ENCODE measurements at regions not wholly inside any gene's neighbourhood (a gene's known extent, or its start where the extent isn't known, plus 50 kb on each side); places are given as distances from the start of the nearest gene placed in this dataset.

GRCh38 chr13:47673009-47673850 is 327.8 kb downstream of the SUCLA2 start:
- DNase-seq (ENCODE audit: low spot score) (no peak), ATAC-seq (ENCODE audit: low read depth) (no peak)
- no peaks in the 10 kb centered on the region for H3K36me3 ChIP-seq (ENCODE audit: low read depth)
- H3K9me3 ChIP-seq (ENCODE audit: severe bottlenecking), result no peaks in the 10 kb centered on the region
- H3K4me1 ChIP-seq (ENCODE audit: insufficient read depth, poor library complexity, severe bottlenecking), result no peaks in the 10 kb centered on the region
- H3K4me3 ChIP-seq (ENCODE audit: severe bottlenecking), result no peak overlapping the region
- H3K27ac ChIP-seq (ENCODE audit: poor library complexity, severe bottlenecking), result no peak overlapping the region
- H3K27me3 ChIP-seq (ENCODE audit: insufficient read depth, poor library complexity, severe bottlenecking), result no peaks in the 10 kb centered on the region
- TF ChIP-seq CTCF (IDR thresholded peaks at IDR 0.05; ENCODE audit: poor library complexity, severe bottlenecking), result no peak

DNA sequence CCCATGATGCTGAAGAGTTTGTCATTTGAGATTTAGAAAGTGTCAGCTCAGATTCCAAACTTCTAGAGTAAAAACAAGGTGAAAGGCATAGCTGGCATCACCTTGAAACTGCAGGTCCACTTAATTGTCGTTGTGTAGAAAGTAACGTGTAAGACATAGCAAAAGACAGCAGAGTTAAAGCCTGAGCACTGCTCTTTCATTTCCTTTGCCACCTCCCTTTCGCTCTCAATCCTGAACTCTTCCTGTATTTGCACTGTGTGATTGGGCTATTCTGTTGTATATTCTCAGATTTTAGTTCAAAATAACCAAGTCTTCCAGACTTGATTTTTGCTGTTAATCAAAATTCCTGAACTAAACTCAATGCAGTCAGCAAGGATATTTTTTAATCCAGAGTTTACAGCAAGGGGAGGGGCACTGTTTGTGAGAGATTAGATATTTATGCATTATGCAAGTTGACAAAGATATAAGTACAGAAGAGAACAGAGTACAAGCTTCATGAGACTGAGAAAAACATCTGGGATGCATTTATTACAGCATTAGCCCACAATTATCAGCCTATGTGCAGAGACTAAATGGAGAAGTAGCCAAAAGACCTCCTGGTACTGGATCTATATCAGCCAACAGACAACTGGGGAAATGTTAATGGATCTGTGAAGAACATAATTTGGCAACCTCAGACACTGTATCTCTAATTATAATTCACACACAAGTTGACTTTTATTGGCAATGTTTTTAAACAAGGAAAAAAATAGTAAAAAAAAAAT is 328.6 kb downstream of the SUCLA2 start:
- Histone ChIP-seq H3K27ac (ENCODE audit: poor library complexity, severe bottlenecking) (no peak overlapping the region), H3K4me1 (ENCODE audit: insufficient read depth, poor library complexity, severe bottlenecking) (no peaks in the 10 kb centered on the region), H3K9me3 (ENCODE audit: severe bottlenecking) (no peaks in the 10 kb centered on the region), H3K36me3 (ENCODE audit: low read depth) (no peaks in the 10 kb centered on the region), H3K4me3 (ENCODE audit: severe bottlenecking) (no peak overlapping the region), H3K27me3 (ENCODE audit: insufficient read depth, poor library complexity, severe bottlenecking) (no peaks in the 10 kb centered on the region)
- no peak for ATAC-seq (ENCODE audit: low read depth)
- no peak for DNase-seq (ENCODE audit: low spot score)
- TF ChIP-seq CTCF (IDR thresholded peaks at IDR 0.05; ENCODE audit: poor library complexity, severe bottlenecking), result no peak

DNA sequence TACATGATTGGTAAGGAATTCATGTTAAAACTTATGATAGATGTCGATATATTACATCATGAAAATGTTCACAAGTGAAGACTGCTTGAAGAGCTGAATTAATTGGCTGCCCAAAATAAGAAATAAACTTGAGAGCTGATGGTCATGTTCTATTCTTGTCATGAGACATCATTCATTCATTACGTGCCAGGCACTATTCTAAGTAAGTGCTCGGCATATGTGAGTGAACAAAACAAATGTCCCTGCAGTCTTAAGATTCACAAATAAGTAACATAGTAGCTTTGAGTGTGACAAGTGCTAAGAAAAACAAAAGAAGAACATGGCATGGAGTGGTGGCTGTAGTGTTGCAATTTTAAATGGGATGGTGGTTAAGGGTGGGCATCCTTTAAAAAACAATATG is 329.3 kb downstream of the SUCLA2 start:
- DNase-seq (ENCODE audit: low spot score) (no peak), ATAC-seq (ENCODE audit: low read depth) (no peak)
- H3K36me3 ChIP-seq (ENCODE audit: low read depth), result no peaks in the 10 kb centered on the region
- H3K27ac ChIP-seq (ENCODE audit: poor library complexity, severe bottlenecking), result no peak overlapping the region
- no peak for TF ChIP-seq CTCF (IDR thresholded peaks at IDR 0.05; ENCODE audit: poor library complexity, severe bottlenecking)
- H3K4me3 ChIP-seq (ENCODE audit: severe bottlenecking), result no peak overlapping the region
- no peaks in the 10 kb centered on the region for H3K27me3 ChIP-seq (ENCODE audit: insufficient read depth, poor library complexity, severe bottlenecking)
- H3K9me3 ChIP-seq (ENCODE audit: severe bottlenecking), result no peaks in the 10 kb centered on the region
- H3K4me1 ChIP-seq (ENCODE audit: insufficient read depth, poor library complexity, severe bottlenecking), result no peaks in the 10 kb centered on the region

- TF ChIP-seq CTCF (IDR thresholded peaks at IDR 0.05; ENCODE audit: poor library complexity, severe bottlenecking), result no peak
- Histone ChIP-seq H3K4me1 (ENCODE audit: insufficient read depth, poor library complexity, severe bottlenecking) (no peaks in the 10 kb centered on the region), H3K27ac (ENCODE audit: poor library complexity, severe bottlenecking) (no peak overlapping the region), H3K36me3 (ENCODE audit: low read depth) (no peaks in the 10 kb centered on the region), H3K27me3 (ENCODE audit: insufficient read depth, poor library complexity, severe bottlenecking) (no peaks in the 10 kb centered on the region), H3K4me3 (ENCODE audit: severe bottlenecking) (no peak overlapping the region), H3K9me3 (ENCODE audit: severe bottlenecking) (no peaks in the 10 kb centered on the region)
- no peak for ATAC-seq (ENCODE audit: low read depth)
- no peak for DNase-seq (ENCODE audit: low spot score)
Measured at GRCh38 chr13:47665043-47665442, 336.0 kb downstream of the SUCLA2 start.

Measured in RWPE2 (cell line).